ENCODE measurements at regions not wholly inside any gene's neighbourhood (a gene's known extent, or its start where the extent isn't known, plus 50 kb on each side); places are given as distances from the start of the nearest gene placed in this dataset.

GRCh38 chr2:67576226-67576625 lies 179.1 kb downstream of the ETAA1 start:
- Histone ChIP-seq H3K27ac (ENCODE audit: low read depth in 1 of 2, low read length in 2 of 2) (no peak overlapping the region), H3K9me3 (replicated peaks in 1 of 2; ENCODE audit: control insufficient read depth in 1 of 2, insufficient read depth in 1 of 2, low read length in 2 of 2) (no peaks in the 10 kb centered on the region), H3K27me3 (ENCODE audit: control insufficient read depth in 2 of 2, insufficient read depth in 2 of 2, low read length in 2 of 2) (no peaks in the 10 kb centered on the region), H4K20me1 (ENCODE audit: insufficient read depth, low read length) (no peaks in the 10 kb centered on the region), H3K4me2 (replicated peaks; ENCODE audit: extremely low read depth, low read length, poor library complexity, severe bottlenecking) (no peak overlapping the region), H3K36me3 (replicated peaks in 1 of 2; ENCODE audit: control insufficient read depth in 1 of 2, insufficient read depth in 2 of 2, low read length in 2 of 2) (no peaks in the 10 kb centered on the region), H3K4me1 (ENCODE audit: control insufficient read depth in 1 of 2, insufficient read depth in 2 of 2, low read length in 2 of 2) (no peaks in the 10 kb centered on the region), H3K4me3 (replicated peaks in 1 of 3; ENCODE audit: low read depth in 2 of 3, low read length in 3 of 3) (no peak overlapping the region), H2AFZ (ENCODE audit: insufficient read depth, low read depth, low read length, poor library complexity, severe bottlenecking) (no peak overlapping the region), H3K9ac (ENCODE audit: insufficient read depth, low read length, poor library complexity, severe bottlenecking) (no peak overlapping the region), H3K79me2 (ENCODE audit: insufficient read depth, low read length) (no peaks in the 10 kb centered on the region)
- Mint-ChIP-seq H3K4me1 (no peaks in the 10 kb centered on the region), H3K27me3 (ENCODE audit: low read depth in 3 of 3) (no peaks in the 10 kb centered on the region), H3K36me3 (no peaks in the 10 kb centered on the region), H3K27ac (no peak overlapping the region), H3K4me3 (no peak overlapping the region), H3K9me3 (peaks cover 0 to 7% (median 2%) of the 10 kb centered on the region in 7 donors)
- TF ChIP-seq CTCF (IDR thresholded peaks at IDR 0.05), result no peak
- intact Hi-C loops (cut with micrococcal nuclease), result no loop called here
- DNase-seq, result no peak
- 86% methylated on average over 2 of the region's 2 CpGs for WGBS (ENCODE audit: insufficient coverage)

- Mint-ChIP-seq H3K4me1 (no peaks in the 10 kb centered on the region), H3K27me3 (ENCODE audit: low read depth in 3 of 3) (no peaks in the 10 kb centered on the region), H3K9me3 (peaks cover 2 to 10% (median 4%) of the 10 kb centered on the region in 7 donors), H3K36me3 (no peaks in the 10 kb centered on the region), H3K4me3 (no peak overlapping the region), H3K27ac (no peak overlapping the region)
- TF ChIP-seq CTCF (IDR thresholded peaks at IDR 0.05), result no peak
- DNase-seq, result no peak
- H3K9me3 ChIP-seq (replicated peaks in 1 of 2; ENCODE audit: control insufficient read depth in 1 of 2, insufficient read depth in 1 of 2, low read length in 2 of 2), result peaks cover 0 to 7% of the 10 kb centered on the region in 2 donors
- no peak overlapping the region for H3K4me3 ChIP-seq (replicated peaks in 1 of 3; ENCODE audit: low read depth in 2 of 3, low read length in 3 of 3)
- no peaks in the 10 kb centered on the region for H3K4me1 ChIP-seq (ENCODE audit: control insufficient read depth in 1 of 2, insufficient read depth in 2 of 2, low read length in 2 of 2)
- H3K27ac ChIP-seq (ENCODE audit: low read depth in 1 of 2, low read length in 2 of 2), result no peak overlapping the region
- WGBS (ENCODE audit: insufficient coverage), result 100% methylated on average over 2 of the region's 4 CpGs
- no peak overlapping the region for H2AFZ ChIP-seq (ENCODE audit: insufficient read depth, low read depth, low read length, poor library complexity, severe bottlenecking)
- no peak overlapping the region for H3K9ac ChIP-seq (ENCODE audit: insufficient read depth, low read length, poor library complexity, severe bottlenecking)
- H3K79me2 ChIP-seq (ENCODE audit: insufficient read depth, low read length), result no peaks in the 10 kb centered on the region
- no peaks in the 10 kb centered on the region for H4K20me1 ChIP-seq (ENCODE audit: insufficient read depth, low read length)
- no peaks in the 10 kb centered on the region for H3K36me3 ChIP-seq (replicated peaks in 1 of 2; ENCODE audit: control insufficient read depth in 1 of 2, insufficient read depth in 2 of 2, low read length in 2 of 2)
- no peak overlapping the region for H3K4me2 ChIP-seq (replicated peaks; ENCODE audit: extremely low read depth, low read length, poor library complexity, severe bottlenecking)
- H3K27me3 ChIP-seq (ENCODE audit: control insufficient read depth in 2 of 2, insufficient read depth in 2 of 2, low read length in 2 of 2), result no peaks in the 10 kb centered on the region
- intact Hi-C loops (cut with micrococcal nuclease), result no loop called here
Measured at GRCh38 chr2:67576991-67577390, 179.9 kb downstream of the ETAA1 start.
